ENCODE measurements at regions not wholly inside any gene's neighbourhood (a gene's known extent, or its start where the extent isn't known, plus 50 kb on each side); places are given as distances from the start of the nearest gene placed in this dataset.

DNA sequence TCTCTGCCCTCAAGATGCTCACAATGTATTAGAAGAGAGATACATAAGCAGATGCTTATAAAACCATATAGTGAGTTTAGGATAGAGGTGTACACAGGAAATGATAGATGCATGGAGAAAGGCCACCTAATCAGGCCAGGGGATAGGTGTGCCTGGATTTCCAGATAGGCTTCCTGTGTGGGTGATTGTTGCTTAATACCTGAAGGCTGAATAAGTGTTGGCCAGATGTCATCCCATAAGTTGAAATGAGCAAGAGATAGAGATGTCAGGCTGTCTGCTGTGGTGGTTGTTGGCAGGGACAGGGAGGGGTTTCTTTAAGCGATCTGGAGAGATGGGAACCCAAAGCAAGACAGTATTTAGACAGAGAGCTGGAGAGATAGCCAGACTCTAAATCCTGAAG, 109.8 kb upstream of the SGK1 start:
- no peak for TF ChIP-seq POLR2A (IDR thresholded peaks at IDR 0.05)
- no peak for TF ChIP-seq CTCF (IDR thresholded peaks at IDR 0.05)

Data from adrenal gland (tissue), 5 donors.